GM21737 (cell line): ENCODE measurements at regions not wholly inside any gene's neighbourhood (a gene's known extent, or its start where the extent isn't known, plus 50 kb on each side); places are given as distances from the start of the nearest gene placed in this dataset.
"Not testable (repeated sequence)": the region's sequence is repeated elsewhere in the genome, so short reads cannot be mapped to it uniquely, and the experiment has no call there.

Source experiments
- ATAC-seq: cut with Tn5 transposase; IDR thresholded peaks from one replicate; pipeline ENCODE4 v1.9.1; 2021; ENCODE audit warnings: mild to moderate bottlenecking, moderate library complexity; ENCODE audit not compliant: unreplicated experiment

DNA sequence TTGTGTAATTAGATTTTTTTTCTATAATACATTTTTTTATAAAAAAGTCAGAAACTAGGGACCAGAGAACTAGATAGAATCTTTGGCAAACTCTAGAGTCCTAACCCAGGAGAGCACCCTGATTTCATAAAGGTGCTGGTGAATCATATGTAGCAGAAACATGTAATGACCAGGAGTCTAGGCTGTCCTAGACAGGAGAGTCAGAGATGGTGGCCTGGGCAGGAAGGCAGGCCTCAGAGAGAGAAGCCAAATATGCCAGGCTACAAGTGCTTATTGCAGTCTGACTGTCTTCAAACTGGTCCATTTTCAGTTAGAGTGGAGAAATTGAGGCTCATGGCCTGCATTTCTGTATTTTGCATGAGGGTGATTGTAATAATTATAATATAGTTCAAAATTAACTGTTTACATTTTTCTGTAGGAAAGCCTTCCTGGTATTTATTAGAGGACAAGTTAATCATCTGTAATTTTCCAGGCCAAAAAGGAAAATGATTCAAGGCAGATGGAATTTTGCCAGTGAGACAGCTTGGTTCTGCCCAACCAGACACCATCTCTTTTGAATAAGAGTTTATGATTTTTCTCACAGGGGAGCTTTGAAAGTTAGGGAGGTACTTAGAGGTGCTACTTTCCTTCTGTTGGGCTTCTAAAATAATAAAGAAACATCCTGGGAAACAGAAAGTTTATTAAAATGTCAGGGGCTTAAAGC is 129.8 kb downstream of the S1PR1 start:
- no peak for ATAC-seq

DNA sequence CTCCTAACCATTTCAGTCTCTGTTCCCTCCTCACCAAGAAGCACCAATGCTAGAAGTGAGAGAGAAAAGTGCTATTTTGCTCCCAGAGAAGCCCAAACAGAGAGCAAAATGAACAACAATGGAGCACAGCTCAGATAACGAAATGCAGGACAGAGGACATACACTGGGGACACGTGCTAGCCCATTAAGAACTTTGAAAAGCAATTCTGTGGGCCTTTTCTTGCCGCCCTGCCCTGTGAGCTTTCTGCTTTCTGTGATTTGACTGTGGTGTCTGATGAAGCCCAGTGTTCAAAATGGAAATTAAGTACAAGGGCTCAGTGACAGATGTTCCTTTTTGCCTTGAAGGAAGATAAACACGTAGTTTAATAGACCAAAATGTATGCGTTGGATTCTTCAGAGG is 130.8 kb downstream of the S1PR1 start:
- ATAC-seq: no peak

DNA sequence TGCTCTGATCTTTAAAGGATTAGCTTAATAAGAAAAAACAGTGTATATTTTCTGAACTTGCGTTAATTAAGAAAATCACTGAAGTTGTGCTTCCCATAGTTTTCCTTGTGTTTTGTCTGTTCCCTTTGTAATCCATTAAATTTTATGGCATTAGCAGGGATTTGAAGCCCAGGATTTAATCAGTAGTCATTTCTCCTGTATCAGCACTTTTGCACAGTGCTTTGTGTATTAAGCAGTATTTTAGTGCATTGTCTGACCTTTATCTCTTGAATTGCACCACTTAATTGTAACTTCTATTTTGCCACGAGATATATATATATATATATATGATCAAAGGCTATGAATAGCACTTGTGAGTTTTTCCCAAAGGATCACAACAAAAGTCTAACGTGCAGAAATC is 133.7 kb downstream of the S1PR1 start:
- no peak for ATAC-seq

DNA sequence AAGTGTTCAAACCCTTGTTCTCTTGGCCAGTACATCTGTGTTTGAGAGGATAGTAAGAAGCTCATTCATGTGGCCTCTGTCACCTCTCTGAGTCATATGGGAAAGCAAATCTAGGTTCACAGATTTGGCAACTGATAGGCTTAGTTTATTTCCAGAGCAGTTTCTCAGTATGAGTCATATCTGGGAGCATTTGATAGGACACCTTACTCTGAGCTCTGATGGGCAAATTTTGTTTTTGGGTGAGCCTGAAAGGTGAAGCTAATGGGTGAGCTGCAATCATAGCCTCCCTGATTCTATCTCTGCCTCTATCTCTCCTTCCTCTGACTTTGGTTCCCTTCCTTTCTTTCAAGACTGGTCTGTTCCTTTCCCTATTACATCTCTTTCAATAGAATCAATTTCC is 134.4 kb downstream of the S1PR1 start:
- peak; percentile 97 for ATAC-seq

DNA sequence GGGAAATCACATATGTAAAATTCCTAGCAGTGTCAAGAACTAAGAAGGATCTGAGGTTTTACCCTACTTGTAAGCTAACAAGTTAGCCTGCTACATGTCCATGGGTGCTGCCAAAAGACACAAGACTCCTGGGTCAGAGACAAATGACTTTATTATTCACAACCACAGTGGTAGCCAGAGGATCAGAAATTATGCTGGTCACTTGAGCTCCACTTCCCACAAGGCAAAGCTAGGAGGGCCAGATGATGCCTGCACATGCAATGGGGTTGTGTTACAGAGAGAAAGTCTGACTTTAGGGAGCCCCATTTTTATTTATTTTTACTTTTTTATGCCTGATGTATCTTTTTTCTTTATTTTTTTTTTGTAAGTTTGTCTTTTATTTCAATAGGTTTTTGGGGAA is 136.8 kb downstream of the S1PR1 start:
- ATAC-seq: no peak

DNA sequence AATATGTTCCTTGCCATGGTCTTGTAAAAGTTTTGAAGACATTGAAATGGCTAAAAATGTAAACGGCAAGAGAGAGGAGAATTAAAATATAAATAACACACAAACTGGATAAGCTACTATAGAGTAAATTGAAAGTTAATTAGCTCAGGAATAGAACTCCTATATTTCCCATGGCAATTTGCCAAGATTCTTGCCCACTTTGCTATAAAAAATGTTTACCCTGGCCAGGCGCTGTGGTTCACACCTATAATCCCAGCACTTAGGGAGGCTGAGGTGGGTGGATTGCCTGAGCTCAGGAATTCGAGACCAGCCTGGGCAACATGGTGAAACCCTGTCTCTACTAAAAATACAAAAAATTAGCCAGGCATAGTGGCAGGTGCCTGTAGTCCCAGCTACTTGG is 138.6 kb downstream of the S1PR1 start:
- not testable (repeated sequence) for ATAC-seq

DNA sequence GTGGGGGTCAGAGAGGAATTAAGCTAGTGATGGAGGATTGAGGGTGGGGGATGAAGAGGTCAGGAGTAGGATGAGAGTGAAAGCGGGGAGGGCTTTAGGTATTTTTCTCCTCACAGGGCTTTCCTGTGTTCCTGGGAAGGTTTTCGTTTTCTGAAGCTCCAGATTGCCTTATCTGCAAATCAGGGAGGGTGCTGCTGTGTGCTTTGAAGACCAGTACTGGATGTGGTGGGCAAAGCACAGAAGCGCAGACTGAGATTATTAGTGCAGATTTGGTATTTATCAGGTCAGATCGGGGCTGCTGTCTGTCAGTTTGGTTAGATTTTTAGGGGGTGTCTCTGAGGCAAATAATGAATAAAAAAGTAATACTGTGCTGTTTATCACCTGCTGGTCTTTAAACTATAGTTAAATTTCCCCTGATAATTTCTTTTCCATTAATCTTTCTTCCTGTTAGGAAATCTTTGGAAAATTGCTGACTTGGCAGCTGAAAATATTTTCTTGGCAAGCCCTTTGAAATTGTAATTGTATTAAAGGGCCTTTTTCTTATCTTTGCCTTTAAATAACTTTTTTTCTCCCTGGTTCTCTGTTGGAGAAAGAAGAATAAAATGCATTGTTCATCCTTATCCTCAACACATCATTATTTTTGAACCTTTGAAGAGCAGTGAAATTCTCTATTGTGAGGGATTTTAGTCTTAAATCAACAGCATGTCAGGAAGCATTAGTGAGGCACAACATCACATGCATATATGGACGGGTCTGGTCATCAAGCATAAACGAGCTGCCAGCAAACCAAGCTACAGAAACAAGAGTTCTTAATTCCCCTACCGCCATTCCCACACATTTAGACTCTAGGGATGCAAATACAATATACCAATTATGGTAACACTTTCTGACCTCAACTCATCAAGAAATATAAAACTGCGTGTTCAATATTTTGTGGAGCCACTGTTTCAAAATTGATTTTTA is 139.6 kb downstream of the S1PR1 start:
- ATAC-seq: no peak

DNA sequence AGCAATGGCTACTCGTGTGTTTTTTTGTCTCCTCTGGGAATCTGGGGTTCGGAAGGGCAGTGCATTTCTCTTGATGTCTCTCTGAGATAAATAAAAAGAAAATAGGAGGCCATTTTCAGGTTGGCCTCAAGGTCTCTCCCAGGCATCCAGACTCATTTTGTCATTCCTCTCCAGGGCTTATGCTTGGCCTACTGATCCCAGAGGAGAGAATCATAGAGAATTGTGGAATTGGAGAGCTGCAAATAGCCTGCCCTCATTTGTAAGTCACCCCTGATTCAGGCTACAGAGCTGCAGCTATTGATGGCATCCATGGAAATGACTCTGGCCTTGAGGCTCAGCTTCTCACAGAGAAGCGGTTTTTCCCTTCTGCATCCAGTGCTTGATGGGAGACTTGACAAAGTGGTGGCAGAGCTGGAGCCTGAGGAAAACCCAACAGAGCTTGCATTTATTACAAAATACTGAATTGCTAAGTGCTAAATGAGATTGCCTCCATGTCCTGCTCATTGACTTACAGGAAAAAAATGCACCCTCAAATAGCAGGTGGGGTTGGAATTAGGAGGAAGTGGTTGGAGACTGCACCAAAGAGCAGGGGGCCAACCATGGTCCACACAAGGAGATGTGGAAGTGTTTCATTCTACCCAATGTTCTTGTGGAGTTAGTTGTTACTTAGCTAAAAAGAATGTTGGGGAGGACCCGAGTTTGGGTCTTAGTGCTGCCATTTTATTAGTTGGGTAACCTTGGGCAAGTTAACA is 140.4 kb downstream of the S1PR1 start:
- ATAC-seq: no peak

DNA sequence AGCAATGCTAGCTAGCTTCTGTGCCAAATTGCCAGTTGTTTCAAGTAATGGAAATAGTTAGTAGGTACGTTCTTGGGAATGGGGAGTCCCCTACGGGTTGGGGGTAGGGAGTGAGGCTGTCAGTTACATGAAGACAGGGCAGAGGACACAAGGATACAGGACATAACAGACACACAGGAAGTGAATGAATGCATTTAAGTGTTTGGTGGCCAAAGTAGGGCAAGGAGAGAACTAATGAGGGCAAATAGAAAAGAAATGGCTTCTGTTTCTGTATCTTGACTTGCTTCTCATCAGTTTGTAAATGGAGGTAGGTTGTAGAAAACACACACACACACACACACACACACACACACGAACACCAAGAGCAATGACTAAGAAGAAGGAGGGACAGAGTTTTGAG is 142.2 kb downstream of the S1PR1 start:
- no peak for ATAC-seq

DNA sequence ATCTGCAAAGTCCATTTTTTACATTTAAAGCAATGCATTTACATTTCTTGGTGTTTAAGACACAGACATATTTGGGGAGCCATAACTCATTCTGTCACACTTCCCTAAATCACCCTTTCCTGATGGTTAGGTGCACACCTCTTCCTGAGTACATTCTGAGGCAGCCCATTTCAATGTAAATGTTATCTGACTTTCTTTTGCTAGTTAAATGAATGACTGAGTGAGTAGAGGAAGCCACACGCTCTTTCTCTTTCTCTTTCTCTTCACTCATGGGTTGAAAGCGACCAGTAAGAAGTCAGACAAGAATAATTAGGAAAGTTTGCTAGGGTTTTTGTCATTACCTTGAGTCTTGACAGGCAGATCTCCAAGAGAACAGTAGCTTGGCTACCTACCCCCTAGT is 143.1 kb downstream of the S1PR1 start:
- peak; percentile 98 for ATAC-seq

DNA sequence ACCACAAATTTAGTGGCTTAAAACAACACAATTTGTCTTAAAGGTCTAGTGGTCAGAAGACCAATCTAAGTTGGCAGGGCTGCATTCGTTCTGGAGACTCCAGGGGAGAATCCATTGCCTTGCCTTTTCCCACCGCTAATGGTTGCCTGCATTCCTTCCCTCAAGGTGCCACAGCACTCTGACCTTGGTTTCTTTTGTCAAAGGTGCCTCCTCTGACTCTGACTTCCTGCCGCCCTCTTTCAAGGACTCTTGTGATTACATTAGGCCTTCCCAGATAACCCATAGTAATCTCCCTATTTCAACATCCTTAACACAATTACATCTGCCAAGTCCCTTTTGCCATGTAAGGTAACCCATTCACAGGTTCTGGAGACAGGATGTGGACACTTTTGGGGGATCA is 145.3 kb downstream of the S1PR1 start:
- ATAC-seq: no peak

DNA sequence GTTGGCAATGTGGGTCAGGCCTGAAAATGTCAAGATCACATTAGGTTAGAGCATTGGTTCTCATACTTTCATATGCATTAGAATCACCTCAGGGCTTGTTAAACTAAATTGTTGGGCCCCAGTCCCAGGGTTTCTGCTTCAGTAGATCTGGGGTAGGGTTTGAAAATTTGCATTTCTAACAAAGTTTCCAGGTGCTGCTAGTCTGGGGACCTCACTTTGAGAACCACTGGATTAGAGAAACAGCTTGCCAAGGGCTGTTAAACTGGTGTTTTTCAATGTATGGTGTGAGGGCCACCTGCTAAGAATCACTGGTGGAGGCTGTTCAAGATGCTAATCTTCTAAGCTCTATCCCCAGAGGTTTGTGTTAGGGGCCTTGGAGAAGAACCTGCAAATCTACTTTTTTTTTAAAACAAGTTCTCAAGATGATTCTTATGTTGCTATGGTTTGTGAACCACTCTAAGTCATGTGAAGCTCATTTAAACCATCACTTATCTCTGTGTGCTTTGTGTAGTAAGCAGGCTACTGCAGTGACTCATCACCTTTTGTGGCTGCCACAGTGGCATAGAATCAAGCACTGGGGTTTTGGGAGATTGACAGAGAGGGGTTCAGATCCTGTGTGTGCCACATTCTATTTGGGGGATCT is 152.2 kb downstream of the S1PR1 start:
- peak; percentile 82 for ATAC-seq

DNA sequence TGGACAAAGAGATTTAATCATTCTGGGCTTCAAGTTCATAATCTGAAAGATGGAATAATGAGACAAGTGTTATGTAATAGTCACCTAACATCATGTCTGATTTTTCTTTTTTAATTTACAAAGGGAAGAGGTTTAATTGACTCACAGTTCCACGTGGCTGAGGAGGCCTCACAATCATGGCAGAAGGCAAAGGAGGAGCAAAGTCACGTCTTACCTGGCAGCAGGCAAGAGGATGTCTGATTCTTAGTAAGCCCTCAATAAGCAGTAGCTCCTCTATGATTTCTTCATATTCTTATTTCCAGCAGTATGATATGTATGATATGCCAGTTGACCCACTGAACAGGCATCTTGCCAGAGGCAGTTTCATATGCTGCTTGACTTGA is 152.7 kb downstream of the S1PR1 start:
- no peak for ATAC-seq

DNA sequence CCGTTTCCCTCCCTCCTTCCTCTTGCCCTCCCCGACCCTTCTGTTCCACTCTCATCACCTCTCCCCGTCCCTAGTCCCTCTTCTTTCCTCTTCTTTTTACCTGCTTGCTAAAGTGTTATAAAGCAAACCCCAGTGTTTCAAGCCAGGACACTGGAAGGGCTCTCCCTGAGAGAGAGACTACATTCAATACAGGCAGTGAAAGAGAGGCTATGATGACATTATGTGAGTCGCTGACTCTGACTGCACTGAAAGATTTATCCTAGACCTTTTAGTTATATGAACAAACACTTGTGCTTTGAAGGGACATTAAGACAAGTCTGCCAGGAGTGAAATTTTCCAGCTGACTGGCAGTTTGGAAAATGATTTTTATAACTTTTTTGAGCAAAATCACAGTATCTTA is 155.7 kb downstream of the S1PR1 start:
- no peak for ATAC-seq

DNA sequence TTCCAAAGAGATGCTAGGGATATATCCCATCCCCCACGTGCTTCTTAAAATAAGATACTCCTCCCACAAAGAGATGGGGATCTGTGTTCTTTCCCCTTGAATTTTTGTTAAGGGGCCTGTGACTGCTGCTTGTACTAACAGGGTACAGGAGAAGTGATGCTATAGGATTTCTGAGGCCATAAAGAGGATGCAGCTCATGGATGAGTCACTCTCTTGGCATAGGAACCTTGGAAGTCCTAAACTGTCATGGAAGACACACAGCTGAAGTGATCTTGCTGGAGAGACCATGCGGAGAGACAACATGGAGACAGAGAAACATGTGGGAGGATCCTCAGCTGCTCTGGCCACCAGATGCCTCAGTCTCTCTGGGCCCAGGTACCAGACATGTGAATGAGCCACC is 157.2 kb downstream of the S1PR1 start:
- ATAC-seq: no peak

DNA sequence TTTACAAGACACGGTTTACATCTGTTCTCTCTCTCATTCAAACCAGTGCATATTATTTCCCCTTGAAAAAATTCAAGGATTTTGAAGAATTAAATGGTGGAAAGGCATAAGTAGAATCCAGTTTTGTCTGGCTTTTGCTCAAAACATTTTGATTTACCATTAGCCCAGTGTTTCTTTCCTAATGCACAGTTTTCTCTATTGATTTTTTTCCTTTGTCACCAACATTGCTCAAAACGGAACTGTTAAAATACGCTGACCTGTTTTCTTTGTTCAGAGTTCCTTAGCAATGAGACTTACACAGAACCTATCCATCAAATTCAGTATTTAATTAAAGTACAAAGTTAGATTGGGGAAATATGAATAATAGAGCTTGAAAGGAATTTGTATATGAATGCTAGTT is 162.4 kb downstream of the S1PR1 start:
- ATAC-seq: no peak

DNA sequence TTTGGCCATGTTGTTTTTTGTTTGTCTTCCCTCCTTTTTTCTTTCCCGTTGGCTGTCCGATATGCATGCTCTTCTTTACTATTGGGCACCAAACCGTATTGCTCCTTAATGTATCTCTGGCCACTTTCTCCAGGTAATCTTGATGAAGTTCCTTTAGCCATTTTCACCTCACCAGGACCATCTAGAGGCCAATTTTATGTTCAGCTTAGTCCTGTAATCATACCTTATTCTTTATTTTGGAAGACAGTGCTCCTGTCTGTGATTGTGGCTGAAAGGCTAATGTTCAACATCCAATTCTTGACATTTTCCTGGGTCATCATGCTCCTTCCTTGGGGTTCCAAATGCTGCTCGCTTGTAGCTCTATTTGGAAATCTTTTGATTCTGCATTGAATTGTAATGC is 169.5 kb downstream of the S1PR1 start:
- no peak for ATAC-seq

DNA sequence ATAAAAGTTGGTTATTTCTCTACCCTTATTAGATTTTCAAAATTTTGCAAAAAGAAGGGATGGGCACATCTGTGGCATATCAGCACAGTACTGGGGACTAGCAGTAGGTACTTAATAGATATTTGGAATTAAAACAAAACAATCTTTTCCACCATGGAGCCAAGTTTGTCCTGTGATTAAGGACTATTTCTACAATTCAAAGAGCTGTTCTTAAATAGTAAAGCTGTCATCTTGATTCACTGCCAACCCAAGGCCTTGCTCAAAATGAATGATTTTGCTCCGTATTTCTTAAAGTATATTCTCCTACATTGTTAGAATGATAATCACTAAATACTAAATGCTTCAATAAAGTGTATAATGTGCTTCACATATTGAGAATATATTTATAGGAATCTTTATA is 169.9 kb downstream of the S1PR1 start:
- ATAC-seq: no peak

DNA sequence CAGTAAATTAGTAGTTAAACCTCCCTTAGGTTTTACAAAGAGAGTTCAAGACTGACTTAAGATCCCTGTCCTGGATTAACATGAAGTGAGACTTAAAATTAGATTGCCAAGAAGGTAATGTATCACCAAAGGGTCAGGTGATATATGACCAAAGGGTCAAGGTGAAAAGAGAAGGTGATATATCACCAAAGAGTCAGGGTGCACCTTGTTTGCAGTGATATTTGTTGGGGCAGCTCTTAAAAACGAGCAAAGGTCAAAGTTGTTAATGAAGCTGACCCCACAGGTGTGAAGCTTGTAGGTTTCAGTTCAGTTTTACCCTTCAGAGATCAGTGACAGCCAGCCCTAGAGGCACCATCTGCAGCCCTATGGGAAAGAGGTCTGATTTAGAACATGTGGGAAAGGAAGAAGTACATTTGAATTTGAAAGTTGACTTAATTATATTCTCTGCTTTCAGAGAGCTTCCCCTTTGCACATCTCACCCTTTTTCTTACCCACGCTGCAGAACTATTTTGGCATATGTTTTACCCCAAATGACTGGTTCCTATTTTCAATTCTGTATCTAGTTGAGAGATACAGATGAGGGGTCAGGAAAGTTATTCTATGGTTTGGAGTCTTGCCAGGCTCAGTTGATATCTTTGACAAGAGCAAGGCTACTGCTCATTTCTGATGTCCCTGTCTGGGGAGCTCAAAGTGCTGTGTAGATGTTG is 170.8 kb downstream of the S1PR1 start:
- ATAC-seq: peak; percentile 68

DNA sequence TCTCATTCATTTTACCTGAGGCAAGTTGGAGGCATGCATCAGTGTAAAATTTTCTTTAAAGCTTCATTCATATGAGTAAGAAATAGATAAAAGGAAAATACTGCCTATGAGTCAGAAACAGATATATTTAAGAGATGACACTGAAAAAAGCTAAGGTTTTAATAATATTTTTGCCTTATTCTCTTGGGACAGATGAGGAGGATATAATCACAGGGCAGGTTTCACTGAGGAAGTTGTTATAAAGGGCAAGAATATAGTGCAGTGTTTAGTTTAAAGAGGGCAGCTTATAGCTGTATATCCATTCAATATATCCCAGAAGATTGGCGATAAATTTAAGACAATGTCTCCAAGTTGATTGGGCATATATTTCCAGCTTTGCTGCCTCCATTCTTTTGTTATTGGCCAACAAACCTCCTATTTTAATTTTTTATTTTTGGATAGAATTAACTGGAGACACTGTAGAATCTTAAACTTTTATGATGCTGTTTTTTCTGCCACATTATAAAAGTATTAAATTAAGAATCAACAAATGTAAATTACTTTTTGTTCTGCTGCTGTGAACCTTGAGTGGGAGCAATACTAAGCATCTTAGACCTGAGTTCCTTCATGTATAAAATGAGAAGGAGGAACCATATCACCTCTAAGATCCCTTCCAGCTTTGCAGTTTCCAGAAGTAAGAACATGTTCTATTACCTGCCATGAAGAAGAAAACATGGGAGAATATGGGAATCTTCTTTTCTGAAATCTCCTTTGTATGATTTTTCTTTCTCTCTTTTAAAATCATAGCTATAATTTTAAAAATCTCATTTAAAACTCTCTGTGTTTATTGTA is 171.6 kb downstream of the S1PR1 start:
- peak; percentile 18 for ATAC-seq
